ENCODE measurements at regions not wholly inside any gene's neighbourhood (a gene's known extent, or its start where the extent isn't known, plus 50 kb on each side); places are given as distances from the start of the nearest gene placed in this dataset.

DNA sequence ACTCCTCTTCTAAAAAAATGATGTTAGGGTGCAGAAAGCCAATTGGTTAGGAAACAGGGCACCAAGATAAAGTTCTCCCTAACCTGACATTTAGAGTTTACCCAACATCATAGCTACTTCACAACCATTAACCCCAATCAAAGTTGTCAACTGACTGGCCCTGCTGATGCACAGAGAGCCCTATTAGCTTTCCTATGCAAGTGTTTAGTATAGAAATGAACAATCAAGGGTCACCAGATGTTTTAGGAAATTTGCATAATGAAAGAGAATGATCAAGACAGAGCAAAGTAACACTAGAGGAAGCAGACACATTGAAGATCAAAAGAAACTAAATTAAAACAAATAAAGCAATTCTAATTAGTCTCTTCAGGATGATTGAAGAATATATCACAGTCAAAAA, 64.2 kb upstream of the DCC start:
- intact Hi-C loops (cut with micrococcal nuclease), result no loop called here
- Mint-ChIP-seq H3K4me1 (no peaks in the 10 kb centered on the region), H3K9me3 (no peaks in the 10 kb centered on the region), H3K27me3 (no peaks in the 10 kb centered on the region), H3K36me3 (ENCODE audit: low read depth) (no peaks in the 10 kb centered on the region), H3K27ac (no peak overlapping the region), H3K4me3 (no peak overlapping the region)
- TF ChIP-seq CTCF (IDR thresholded peaks at IDR 0.05), result no peak
- CTCF ChIA-PET, result no interaction called here
- ATAC-seq (ENCODE audit: low read depth) (no peak), DNase-seq (no peak)
- POLR2A ChIA-PET, result no interaction called here

- Mint-ChIP-seq H3K9me3 (no peaks in the 10 kb centered on the region), H3K4me1 (no peaks in the 10 kb centered on the region), H3K36me3 (ENCODE audit: low read depth) (no peaks in the 10 kb centered on the region), H3K4me3 (no peak overlapping the region), H3K27ac (no peak overlapping the region), H3K27me3 (no peaks in the 10 kb centered on the region)
- ChIA-PET POLR2A (no interaction called here), CTCF (no interaction called here)
- DNase-seq (no peak), ATAC-seq (ENCODE audit: low read depth) (no peak)
- no peak for TF ChIP-seq CTCF (IDR thresholded peaks at IDR 0.05)
- intact Hi-C loops (cut with micrococcal nuclease), result no loop called here
These were observed 62.2 kb upstream of the DCC start for GRCh38 chr18:52277785-52278184.

DNA sequence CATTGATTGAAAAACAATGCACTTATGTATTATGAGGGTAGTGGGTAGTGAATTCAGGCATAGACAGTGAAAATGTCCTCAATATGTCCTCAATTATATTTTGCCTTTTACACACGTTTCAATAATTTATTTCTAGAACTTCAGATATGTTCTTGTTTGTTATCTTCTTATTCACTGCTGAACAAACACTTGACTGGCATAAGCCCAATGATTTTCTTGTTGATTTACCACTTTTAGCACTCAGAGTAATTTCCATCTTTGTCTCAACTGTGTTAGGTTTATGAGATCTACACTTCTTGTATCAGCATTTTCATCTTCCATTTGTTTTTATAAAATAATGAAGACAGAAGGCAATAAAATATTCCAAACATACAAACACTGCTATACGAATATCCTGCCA, 61.8 kb upstream of the DCC start:
- TF ChIP-seq CTCF (IDR thresholded peaks at IDR 0.05), result no peak
- no peak for DNase-seq
- ChIA-PET CTCF (no interaction called here), POLR2A (no interaction called here)
- H3K27ac Mint-ChIP-seq, result no peak overlapping the region
- H3K4me1 Mint-ChIP-seq, result no peaks in the 10 kb centered on the region
- ATAC-seq (ENCODE audit: low read depth), result no peak
- H3K27me3 Mint-ChIP-seq, result no peaks in the 10 kb centered on the region
- no peak overlapping the region for H3K4me3 Mint-ChIP-seq
- H3K9me3 Mint-ChIP-seq, result no peaks in the 10 kb centered on the region
- H3K36me3 Mint-ChIP-seq (ENCODE audit: low read depth), result no peaks in the 10 kb centered on the region
- intact Hi-C loops (cut with micrococcal nuclease), result no loop called here

DNA sequence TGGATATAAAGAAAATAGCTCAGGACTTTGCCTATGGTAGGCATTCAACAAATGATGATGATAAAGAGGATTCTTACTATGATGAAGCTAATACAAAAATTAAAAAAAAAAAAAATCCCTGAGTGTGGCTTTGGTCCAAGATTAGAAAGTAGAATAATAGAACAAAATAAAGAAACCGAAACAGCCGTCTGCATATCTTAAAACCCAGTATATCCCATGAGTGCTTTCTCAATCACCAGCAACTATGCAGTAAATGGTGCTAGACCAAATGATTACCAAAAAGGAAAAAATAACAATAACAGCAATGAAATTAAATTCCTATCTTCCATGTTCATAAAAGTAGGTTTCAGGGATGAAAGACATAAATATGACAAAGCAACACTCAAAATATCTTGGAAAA, 59.3 kb upstream of the DCC start:
- intact Hi-C loops (cut with micrococcal nuclease), result no loop called here
- Mint-ChIP-seq H3K27me3 (no peaks in the 10 kb centered on the region), H3K4me3 (no peak overlapping the region), H3K36me3 (ENCODE audit: low read depth) (no peaks in the 10 kb centered on the region), H3K4me1 (no peaks in the 10 kb centered on the region), H3K9me3 (no peaks in the 10 kb centered on the region), H3K27ac (no peak overlapping the region)
- DNase-seq, result no peak
- TF ChIP-seq CTCF (IDR thresholded peaks at IDR 0.05), result no peak
- CTCF ChIA-PET, result no interaction called here
- POLR2A ChIA-PET, result no interaction called here
- ATAC-seq (ENCODE audit: low read depth), result no peak

DNA sequence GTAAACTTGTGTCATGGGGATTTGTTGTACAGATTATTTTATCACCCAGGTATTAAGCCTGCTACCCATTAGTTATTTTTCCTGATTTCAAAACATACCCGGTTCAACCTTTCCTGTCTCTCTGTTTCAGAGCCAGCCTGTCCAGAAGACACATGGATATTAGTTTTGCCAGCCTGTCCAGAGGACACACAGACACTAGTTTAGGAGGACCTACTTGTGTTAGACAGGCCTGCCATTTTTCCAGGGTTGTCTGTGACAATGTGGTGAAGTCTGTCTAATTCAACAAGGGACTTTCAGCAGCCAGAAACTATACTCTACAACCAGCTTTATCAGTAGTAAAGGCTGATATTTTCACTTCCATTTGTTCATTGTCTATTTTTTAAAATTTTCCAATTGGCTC, 56.1 kb upstream of the DCC start:
- Mint-ChIP-seq H3K27ac (no peak overlapping the region), H3K36me3 (ENCODE audit: low read depth) (no peaks in the 10 kb centered on the region), H3K27me3 (no peaks in the 10 kb centered on the region), H3K9me3 (no peaks in the 10 kb centered on the region), H3K4me3 (no peak overlapping the region), H3K4me1 (no peaks in the 10 kb centered on the region)
- ChIA-PET POLR2A (no interaction called here), CTCF (no interaction called here)
- no peak for TF ChIP-seq CTCF (IDR thresholded peaks at IDR 0.05)
- ATAC-seq (ENCODE audit: low read depth) (no peak), DNase-seq (no peak)
- intact Hi-C loops (cut with micrococcal nuclease), result no loop called here

Data from activated B cell treated with CpG ODN at 0.5 μM for 24 hours (primary cell).